ENCODE measurements at regions not wholly inside any gene's neighbourhood (a gene's known extent, or its start where the extent isn't known, plus 50 kb on each side); places are given as distances from the start of the nearest gene placed in this dataset.

DNA sequence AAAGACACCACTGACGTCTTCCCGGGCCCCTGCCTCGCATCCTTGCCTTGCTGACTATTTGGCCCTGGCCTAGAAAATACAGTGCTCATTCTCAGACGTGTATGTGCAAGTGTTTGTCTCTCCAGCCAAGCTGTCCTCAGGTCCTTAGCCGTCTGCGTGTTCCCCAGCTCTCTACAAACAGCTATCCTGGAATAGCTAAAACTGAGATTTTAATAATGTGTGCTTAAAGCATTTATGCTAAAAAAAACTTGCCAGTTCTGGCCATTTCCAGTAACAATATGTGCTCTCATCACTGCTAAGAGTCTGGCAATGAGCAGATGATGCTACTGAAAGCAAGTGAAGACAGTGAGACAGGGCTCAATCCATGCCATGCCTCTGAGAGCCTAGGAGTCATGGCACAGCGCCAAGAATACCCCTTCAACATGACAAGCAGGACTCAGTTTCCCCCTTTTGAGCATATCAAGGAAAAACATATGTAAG, 55.7 kb downstream of the IRF2BP2 start:
- H2AFZ ChIP-seq (ENCODE audit: control insufficient read depth, low read length): no peak overlapping the region
- H4K20me1 ChIP-seq (ENCODE audit: control insufficient read depth, extremely low read depth, insufficient read depth, low read length): no peaks in the 10 kb centered on the region
- no peak overlapping the region for H3K27ac ChIP-seq (ENCODE audit: control insufficient read depth, insufficient read depth, low read length)
- H3K4me3 ChIP-seq (ENCODE audit: control insufficient read depth in 2 of 3, extremely low read depth in 1 of 3, insufficient read depth in 2 of 3, low read depth in 1 of 3, low read length in 3 of 3): no peak overlapping the region
- dilution Hi-C loops (cut with MboI; ENCODE audit: extremely low pct_ligation_motif_present, low sequenced_read_pairs): no loop called here
- no peaks in the 10 kb centered on the region for H3K9me1 ChIP-seq (ENCODE audit: control insufficient read depth, extremely low read depth, insufficient read depth, low read length)
- no peak for FAIRE-seq
- TF ChIP-seq, protein P1, sequence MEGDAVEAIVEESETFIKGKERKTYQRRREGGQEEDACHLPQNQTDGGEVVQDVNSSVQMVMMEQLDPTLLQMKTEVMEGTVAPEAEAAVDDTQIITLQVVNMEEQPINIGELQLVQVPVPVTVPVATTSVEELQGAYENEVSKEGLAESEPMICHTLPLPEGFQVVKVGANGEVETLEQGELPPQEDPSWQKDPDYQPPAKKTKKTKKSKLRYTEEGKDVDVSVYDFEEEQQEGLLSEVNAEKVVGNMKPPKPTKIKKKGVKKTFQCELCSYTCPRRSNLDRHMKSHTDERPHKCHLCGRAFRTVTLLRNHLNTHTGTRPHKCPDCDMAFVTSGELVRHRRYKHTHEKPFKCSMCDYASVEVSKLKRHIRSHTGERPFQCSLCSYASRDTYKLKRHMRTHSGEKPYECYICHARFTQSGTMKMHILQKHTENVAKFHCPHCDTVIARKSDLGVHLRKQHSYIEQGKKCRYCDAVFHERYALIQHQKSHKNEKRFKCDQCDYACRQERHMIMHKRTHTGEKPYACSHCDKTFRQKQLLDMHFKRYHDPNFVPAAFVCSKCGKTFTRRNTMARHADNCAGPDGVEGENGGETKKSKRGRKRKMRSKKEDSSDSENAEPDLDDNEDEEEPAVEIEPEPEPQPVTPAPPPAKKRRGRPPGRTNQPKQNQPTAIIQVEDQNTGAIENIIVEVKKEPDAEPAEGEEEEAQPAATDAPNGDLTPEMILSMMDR (optimal IDR thresholded peaks at IDR 0.05 in 1 of 3, IDR thresholded peaks at IDR 0.05 in 1 of 3, conservative IDR thresholded peaks at IDR 0.05 in 1 of 3; ENCODE audit: extremely low read depth in 1 of 3, insufficient read depth in 2 of 3, low read length in 3 of 3): no peak
- TF ChIP-seq EZH2 (IDR thresholded peaks at IDR 0.05; ENCODE audit: low read length): no peak
- H3K4me1 ChIP-seq (ENCODE audit: control insufficient read depth, extremely low read depth, insufficient read depth, low read length): peaks cover 5% of the 10 kb centered on the region
- H3K27me3 ChIP-seq (ENCODE audit: control insufficient read depth, extremely low read depth, insufficient read depth, low read length): no peaks in the 10 kb centered on the region
- no peak overlapping the region for H3K4me2 ChIP-seq (ENCODE audit: control insufficient read depth, extremely low read depth, insufficient read depth, low read depth, low read length)
- no peaks in the 10 kb centered on the region for H3K9me3 ChIP-seq (ENCODE audit: control insufficient read depth, low read depth, low read length)
- H3K9ac ChIP-seq (ENCODE audit: control insufficient read depth, extremely low read depth, insufficient read depth, low read length): no peak overlapping the region
- no peaks in the 10 kb centered on the region for H3K36me3 ChIP-seq (ENCODE audit: control insufficient read depth in 2 of 2, extremely low read depth in 1 of 2, insufficient read depth in 2 of 2, low read length in 2 of 2)
- no peaks in the 10 kb centered on the region for H3K79me2 ChIP-seq (ENCODE audit: control insufficient read depth, insufficient read depth, low read length)
- no peak for DNase-seq (ENCODE audit: low read depth, low spot score)

DNA sequence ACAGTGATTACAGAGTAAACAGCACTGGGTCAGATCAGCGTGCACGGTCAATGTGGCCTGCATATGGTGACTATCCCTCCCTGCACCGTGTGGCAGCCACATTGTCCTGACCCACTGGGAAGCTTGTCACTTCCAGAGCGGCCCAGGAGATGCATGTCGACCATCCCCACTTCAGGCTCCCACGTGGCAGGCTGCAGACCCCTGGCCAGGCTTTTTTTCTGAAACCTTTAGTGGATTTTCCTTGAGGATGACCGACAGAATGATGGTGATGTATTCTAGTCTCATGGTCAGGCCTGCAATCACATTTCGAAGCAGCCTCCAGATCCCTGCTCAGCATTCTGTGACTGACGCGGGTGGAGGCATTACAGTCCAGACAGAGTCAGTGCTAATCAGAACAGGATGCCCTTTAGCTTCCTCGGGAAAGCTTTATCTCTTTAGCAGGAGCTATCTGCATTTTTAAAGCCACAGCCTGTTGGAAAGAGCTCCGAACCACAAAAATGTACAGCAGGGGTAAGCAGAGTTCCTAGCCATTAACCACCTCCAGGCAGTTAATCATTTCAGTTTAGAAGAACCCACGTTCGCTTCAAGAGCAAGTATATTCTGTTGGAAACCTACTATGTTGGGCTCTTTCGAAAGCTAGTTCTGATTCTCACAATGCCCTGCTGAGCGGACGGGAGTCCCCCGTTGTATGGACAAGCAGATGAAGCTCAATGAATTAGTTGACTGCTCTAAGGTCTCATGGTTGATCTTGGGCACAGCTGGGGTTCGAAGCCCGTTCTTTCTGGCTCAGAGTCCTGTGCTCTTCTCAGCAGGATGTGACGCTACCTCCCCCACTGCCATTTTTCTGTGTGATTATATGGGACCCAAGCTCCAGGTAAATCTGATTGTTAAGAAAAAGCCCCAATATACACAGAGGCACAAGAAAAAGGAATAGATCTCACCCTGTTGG, 56.5 kb downstream of the IRF2BP2 start:
- no peaks in the 10 kb centered on the region for H3K36me3 ChIP-seq (ENCODE audit: control insufficient read depth in 2 of 2, extremely low read depth in 1 of 2, insufficient read depth in 2 of 2, low read length in 2 of 2)
- dilution Hi-C loops (cut with MboI; ENCODE audit: extremely low pct_ligation_motif_present, low sequenced_read_pairs): no loop called here
- no peak overlapping the region for H2AFZ ChIP-seq (ENCODE audit: control insufficient read depth, low read length)
- FAIRE-seq (no peak), DNase-seq (ENCODE audit: low read depth, low spot score) (no peak)
- H3K27me3 ChIP-seq (ENCODE audit: control insufficient read depth, extremely low read depth, insufficient read depth, low read length): no peaks in the 10 kb centered on the region
- H3K4me3 ChIP-seq (ENCODE audit: control insufficient read depth in 2 of 3, extremely low read depth in 1 of 3, insufficient read depth in 2 of 3, low read depth in 1 of 3, low read length in 3 of 3): no peak overlapping the region
- H3K4me1 ChIP-seq (ENCODE audit: control insufficient read depth, extremely low read depth, insufficient read depth, low read length): peaks cover 5% of the 10 kb centered on the region
- no peaks in the 10 kb centered on the region for H3K9me3 ChIP-seq (ENCODE audit: control insufficient read depth, low read depth, low read length)
- no peaks in the 10 kb centered on the region for H3K9me1 ChIP-seq (ENCODE audit: control insufficient read depth, extremely low read depth, insufficient read depth, low read length)
- no peak overlapping the region for H3K9ac ChIP-seq (ENCODE audit: control insufficient read depth, extremely low read depth, insufficient read depth, low read length)
- no peak overlapping the region for H3K27ac ChIP-seq (ENCODE audit: control insufficient read depth, insufficient read depth, low read length)
- H3K4me2 ChIP-seq (ENCODE audit: control insufficient read depth, extremely low read depth, insufficient read depth, low read depth, low read length): no peak overlapping the region
- H3K79me2 ChIP-seq (ENCODE audit: control insufficient read depth, insufficient read depth, low read length): no peaks in the 10 kb centered on the region
- no peak for TF ChIP-seq EZH2 (IDR thresholded peaks at IDR 0.05; ENCODE audit: low read length)
- TF ChIP-seq, protein P1 (optimal IDR thresholded peaks at IDR 0.05 in 1 of 3, IDR thresholded peaks at IDR 0.05 in 1 of 3, conservative IDR thresholded peaks at IDR 0.05 in 1 of 3; ENCODE audit: extremely low read depth in 1 of 3, insufficient read depth in 2 of 3, low read length in 3 of 3): no peak
- no peaks in the 10 kb centered on the region for H4K20me1 ChIP-seq (ENCODE audit: control insufficient read depth, extremely low read depth, insufficient read depth, low read length)

Data from keratinocyte (primary cell).